ENCODE measurements at regions not wholly inside any gene's neighbourhood (a gene's known extent, or its start where the extent isn't known, plus 50 kb on each side); places are given as distances from the start of the nearest gene placed in this dataset.
"Not testable (repeated sequence)": the region's sequence is repeated elsewhere in the genome, so short reads cannot be mapped to it uniquely, and the experiment has no call there.

GRCh38 chr2:58480141-58480540 is 239.0 kb upstream of the FANCL start:
- Histone ChIP-seq H3K27me3 (ENCODE audit: control insufficient read depth, insufficient read depth, low read length) (no peaks in the 10 kb centered on the region), H3K4me3 (ENCODE audit: low read depth, low read length) (no peak overlapping the region), H3K27ac (ENCODE audit: insufficient read depth, low read length, poor library complexity, severe bottlenecking) (no peak overlapping the region), H3K4me1 (ENCODE audit: control insufficient read depth, insufficient read depth, low read length, poor library complexity, severe bottlenecking) (no peaks in the 10 kb centered on the region), H3K36me3 (ENCODE audit: control insufficient read depth, insufficient read depth, low read length) (no peaks in the 10 kb centered on the region), H3K9me3 (ENCODE audit: control insufficient read depth in 2 of 2, low read length in 2 of 2) (no peaks in the 10 kb centered on the region)
- DNase-seq (no peak), ATAC-seq (ENCODE audit: low read depth in 2 of 2) (no peak)
- no peaks in the 10 kb centered on the region for H3K4me1 Mint-ChIP-seq
- H3K4me3 Mint-ChIP-seq: no peak overlapping the region
- H3K9me3 Mint-ChIP-seq: peaks cover 0 to 9% (median 0%) of the 10 kb centered on the region in 7 donors
- no peaks in the 10 kb centered on the region for H3K36me3 Mint-ChIP-seq
- H3K27ac Mint-ChIP-seq: no peak overlapping the region
- no peaks in the 10 kb centered on the region for H3K27me3 Mint-ChIP-seq

GRCh38 chr2:58479535-58480140 is 238.5 kb upstream of the FANCL start:
- H3K4me3 Mint-ChIP-seq: no peak overlapping the region
- peaks cover 0 to 9% (median 0%) of the 10 kb centered on the region in 7 donors for H3K9me3 Mint-ChIP-seq
- no peaks in the 10 kb centered on the region for H3K36me3 ChIP-seq (ENCODE audit: control insufficient read depth, insufficient read depth, low read length)
- no peaks in the 10 kb centered on the region for H3K4me1 Mint-ChIP-seq
- no peaks in the 10 kb centered on the region for H3K9me3 ChIP-seq (ENCODE audit: control insufficient read depth in 2 of 2, low read length in 2 of 2)
- no peak overlapping the region for H3K27ac ChIP-seq (ENCODE audit: insufficient read depth, low read length, poor library complexity, severe bottlenecking)
- no peaks in the 10 kb centered on the region for H3K36me3 Mint-ChIP-seq
- no peaks in the 10 kb centered on the region for H3K27me3 Mint-ChIP-seq
- H3K27ac Mint-ChIP-seq: no peak overlapping the region
- H3K4me1 ChIP-seq (ENCODE audit: control insufficient read depth, insufficient read depth, low read length, poor library complexity, severe bottlenecking): no peaks in the 10 kb centered on the region
- ATAC-seq (ENCODE audit: low read depth in 2 of 2) (no peak), DNase-seq (no peak)
- H3K27me3 ChIP-seq (ENCODE audit: control insufficient read depth, insufficient read depth, low read length): no peaks in the 10 kb centered on the region
- H3K4me3 ChIP-seq (ENCODE audit: low read depth, low read length): no peak overlapping the region

DNA sequence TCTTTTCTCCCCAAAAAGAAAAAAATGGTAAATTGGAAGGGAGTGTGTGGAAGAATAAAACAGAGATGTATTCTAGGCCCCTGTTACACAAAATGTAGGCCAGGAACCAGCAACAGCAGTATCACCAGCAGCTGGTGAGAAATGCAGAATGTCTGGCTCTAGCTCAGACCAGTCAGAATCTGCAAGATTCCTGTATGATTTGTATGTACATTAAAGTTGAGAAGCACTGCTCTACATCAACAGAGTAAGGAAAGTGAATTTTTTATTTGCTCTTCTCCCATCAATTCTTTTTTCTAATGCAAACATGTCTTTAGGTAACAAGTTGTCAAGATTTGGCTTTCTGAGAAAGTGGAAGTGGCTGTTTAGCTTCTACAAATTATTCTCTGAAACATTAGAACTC is 235.4 kb upstream of the FANCL start:
- H3K27me3 ChIP-seq (ENCODE audit: control insufficient read depth, insufficient read depth, low read length): no peaks in the 10 kb centered on the region
- no peak overlapping the region for H3K27ac Mint-ChIP-seq
- H3K27me3 Mint-ChIP-seq: no peaks in the 10 kb centered on the region
- H3K36me3 Mint-ChIP-seq: no peaks in the 10 kb centered on the region
- H3K4me1 ChIP-seq (ENCODE audit: control insufficient read depth, insufficient read depth, low read length, poor library complexity, severe bottlenecking): no peaks in the 10 kb centered on the region
- no peaks in the 10 kb centered on the region for H3K9me3 ChIP-seq (ENCODE audit: control insufficient read depth in 2 of 2, low read length in 2 of 2)
- DNase-seq (no peak), ATAC-seq (ENCODE audit: low read depth in 2 of 2) (no peak)
- no peaks in the 10 kb centered on the region for H3K4me1 Mint-ChIP-seq
- no peak overlapping the region for H3K4me3 ChIP-seq (ENCODE audit: low read depth, low read length)
- no peak overlapping the region for H3K4me3 Mint-ChIP-seq
- H3K36me3 ChIP-seq (ENCODE audit: control insufficient read depth, insufficient read depth, low read length): no peaks in the 10 kb centered on the region
- no peak overlapping the region for H3K27ac ChIP-seq (ENCODE audit: insufficient read depth, low read length, poor library complexity, severe bottlenecking)
- H3K9me3 Mint-ChIP-seq: no peaks in the 10 kb centered on the region

GRCh38 chr2:58475756-58476155 is 234.6 kb upstream of the FANCL start:
- no peaks in the 10 kb centered on the region for H3K9me3 Mint-ChIP-seq
- no peaks in the 10 kb centered on the region for H3K4me1 Mint-ChIP-seq
- Histone ChIP-seq H3K36me3 (ENCODE audit: control insufficient read depth, insufficient read depth, low read length) (no peaks in the 10 kb centered on the region), H3K4me3 (ENCODE audit: low read depth, low read length) (no peak overlapping the region), H3K4me1 (ENCODE audit: control insufficient read depth, insufficient read depth, low read length, poor library complexity, severe bottlenecking) (no peaks in the 10 kb centered on the region), H3K27me3 (ENCODE audit: control insufficient read depth, insufficient read depth, low read length) (no peaks in the 10 kb centered on the region), H3K27ac (ENCODE audit: insufficient read depth, low read length, poor library complexity, severe bottlenecking) (no peak overlapping the region), H3K9me3 (ENCODE audit: control insufficient read depth in 2 of 2, low read length in 2 of 2) (no peaks in the 10 kb centered on the region)
- H3K36me3 Mint-ChIP-seq: no peaks in the 10 kb centered on the region
- ATAC-seq (ENCODE audit: low read depth in 2 of 2) (no peak), DNase-seq (no peak)
- no peak overlapping the region for H3K4me3 Mint-ChIP-seq
- no peaks in the 10 kb centered on the region for H3K27me3 Mint-ChIP-seq
- H3K27ac Mint-ChIP-seq: no peak overlapping the region

GRCh38 chr2:58473165-58473564 is 232.0 kb upstream of the FANCL start:
- no peaks in the 10 kb centered on the region for H3K9me3 ChIP-seq (ENCODE audit: control insufficient read depth in 2 of 2, low read length in 2 of 2)
- H3K4me3 ChIP-seq (ENCODE audit: low read depth, low read length): no peak overlapping the region
- Mint-ChIP-seq H3K36me3 (no peaks in the 10 kb centered on the region), H3K4me3 (no peak overlapping the region), H3K27ac (no peak overlapping the region), H3K27me3 (no peaks in the 10 kb centered on the region), H3K9me3 (no peaks in the 10 kb centered on the region), H3K4me1 (no peaks in the 10 kb centered on the region)
- no peaks in the 10 kb centered on the region for H3K27me3 ChIP-seq (ENCODE audit: control insufficient read depth, insufficient read depth, low read length)
- no peaks in the 10 kb centered on the region for H3K4me1 ChIP-seq (ENCODE audit: control insufficient read depth, insufficient read depth, low read length, poor library complexity, severe bottlenecking)
- no peaks in the 10 kb centered on the region for H3K36me3 ChIP-seq (ENCODE audit: control insufficient read depth, insufficient read depth, low read length)
- ATAC-seq (ENCODE audit: low read depth in 2 of 2) (no peak), DNase-seq (no peak)
- no peak overlapping the region for H3K27ac ChIP-seq (ENCODE audit: insufficient read depth, low read length, poor library complexity, severe bottlenecking)

- H3K4me1 ChIP-seq (ENCODE audit: control insufficient read depth, insufficient read depth, low read length, poor library complexity, severe bottlenecking): no peaks in the 10 kb centered on the region
- H3K27ac Mint-ChIP-seq: no peak overlapping the region
- H3K27ac ChIP-seq (ENCODE audit: insufficient read depth, low read length, poor library complexity, severe bottlenecking): no peak overlapping the region
- H3K4me1 Mint-ChIP-seq: no peaks in the 10 kb centered on the region
- no peaks in the 10 kb centered on the region for H3K36me3 ChIP-seq (ENCODE audit: control insufficient read depth, insufficient read depth, low read length)
- H3K27me3 ChIP-seq (ENCODE audit: control insufficient read depth, insufficient read depth, low read length): no peaks in the 10 kb centered on the region
- no peaks in the 10 kb centered on the region for H3K27me3 Mint-ChIP-seq
- no peak overlapping the region for H3K4me3 ChIP-seq (ENCODE audit: low read depth, low read length)
- H3K9me3 ChIP-seq (ENCODE audit: control insufficient read depth in 2 of 2, low read length in 2 of 2): no peaks in the 10 kb centered on the region
- DNase-seq (peak in 1 of 3 donors; percentile 4), ATAC-seq (ENCODE audit: low read depth in 2 of 2) (no peak)
- no peaks in the 10 kb centered on the region for H3K36me3 Mint-ChIP-seq
- no peak overlapping the region for H3K4me3 Mint-ChIP-seq
- peaks cover 0 to 3% (median 0%) of the 10 kb centered on the region in 7 donors for H3K9me3 Mint-ChIP-seq
These were observed 225.7 kb upstream of the FANCL start for GRCh38 chr2:58466804-58467203.

GRCh38 chr2:58466021-58466420 is 224.9 kb upstream of the FANCL start:
- H3K9me3 Mint-ChIP-seq; H3K27me3 Mint-ChIP-seq; H3K4me1 ChIP-seq (ENCODE audit: control insufficient read depth, insufficient read depth, low read length, poor library complexity, severe bottlenecking); H3K4me3 ChIP-seq (ENCODE audit: low read depth, low read length); ATAC-seq (ENCODE audit: low read depth in 2 of 2); H3K36me3 ChIP-seq (ENCODE audit: control insufficient read depth, insufficient read depth, low read length); H3K27me3 ChIP-seq (ENCODE audit: control insufficient read depth, insufficient read depth, low read length); H3K27ac Mint-ChIP-seq; H3K4me3 Mint-ChIP-seq; H3K27ac ChIP-seq (ENCODE audit: insufficient read depth, low read length, poor library complexity, severe bottlenecking); H3K4me1 Mint-ChIP-seq; H3K9me3 ChIP-seq (ENCODE audit: control insufficient read depth in 2 of 2, low read length in 2 of 2); DNase-seq; H3K36me3 Mint-ChIP-seq: not testable (repeated sequence)

DNA sequence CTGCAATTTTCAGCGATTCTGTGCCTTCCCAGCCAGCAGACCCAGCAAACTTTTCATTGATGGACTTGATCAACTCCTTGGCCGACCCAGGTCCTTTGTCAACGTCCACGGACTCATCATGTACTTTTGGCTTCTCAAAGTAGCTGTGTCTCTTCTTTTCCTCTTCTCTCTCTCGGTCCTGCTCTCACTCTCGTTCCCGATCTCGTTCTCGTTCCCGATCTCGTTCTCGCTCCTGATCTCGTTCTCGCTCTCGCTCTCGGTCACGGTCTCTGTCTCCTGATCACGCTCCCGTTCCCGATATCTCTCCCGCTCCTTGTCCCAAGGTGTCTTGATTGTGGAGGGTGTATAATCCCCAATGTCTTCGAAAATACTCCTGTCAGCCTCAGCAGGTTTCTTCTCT is 219.5 kb upstream of the FANCL start:
- DNase-seq (no peak), ATAC-seq (ENCODE audit: low read depth in 2 of 2) (no peak)
- no peak overlapping the region for H3K27ac ChIP-seq (ENCODE audit: insufficient read depth, low read length, poor library complexity, severe bottlenecking)
- Mint-ChIP-seq H3K4me3 (no peak overlapping the region), H3K9me3 (peaks cover 0 to 3% (median 0%) of the 10 kb centered on the region in 7 donors), H3K36me3 (no peaks in the 10 kb centered on the region), H3K4me1 (no peaks in the 10 kb centered on the region), H3K27me3 (no peaks in the 10 kb centered on the region), H3K27ac (no peak overlapping the region)
- H3K4me3 ChIP-seq (ENCODE audit: low read depth, low read length): no peak overlapping the region
- no peaks in the 10 kb centered on the region for H3K27me3 ChIP-seq (ENCODE audit: control insufficient read depth, insufficient read depth, low read length)
- no peaks in the 10 kb centered on the region for H3K9me3 ChIP-seq (ENCODE audit: control insufficient read depth in 2 of 2, low read length in 2 of 2)
- no peaks in the 10 kb centered on the region for H3K4me1 ChIP-seq (ENCODE audit: control insufficient read depth, insufficient read depth, low read length, poor library complexity, severe bottlenecking)
- no peaks in the 10 kb centered on the region for H3K36me3 ChIP-seq (ENCODE audit: control insufficient read depth, insufficient read depth, low read length)

Measured in CD4-positive, CD25-positive, alpha-beta regulatory T cell (primary cell).